ENCODE measurements at regions not wholly inside any gene's neighbourhood (a gene's known extent, or its start where the extent isn't known, plus 50 kb on each side); places are given as distances from the start of the nearest gene placed in this dataset.

DNA sequence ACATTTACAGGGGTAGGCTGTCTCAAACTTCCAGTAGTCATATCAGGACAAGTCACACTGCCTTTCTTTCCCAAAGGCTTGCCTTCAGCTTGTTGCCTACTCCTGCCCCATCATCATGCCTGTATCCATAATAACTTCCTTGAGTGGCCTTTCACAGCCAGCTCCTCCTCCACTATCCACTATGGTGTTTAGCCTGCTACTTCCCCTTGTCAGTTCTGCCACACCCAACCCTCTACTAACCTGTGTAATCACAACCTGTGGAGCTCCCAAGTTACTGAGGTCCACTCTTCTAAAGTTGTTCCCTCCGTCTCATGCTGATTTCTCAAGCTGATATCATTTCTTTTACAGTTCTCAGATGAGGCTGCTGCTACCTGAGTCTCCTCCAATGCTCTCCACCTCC, 159.9 kb downstream of the BMP4 start:
- no peak overlapping the region for H3K4me3 ChIP-seq (replicated peaks in 1 of 2; ENCODE audit: low read depth in 2 of 2, low read length in 2 of 2)
- no peak for TF ChIP-seq CTCF (IDR thresholded peaks at IDR 0.05; ENCODE audit: low read depth, low read length)
- DNase-seq (ENCODE audit: low read depth in 2 of 2) = no peak

GRCh38 chr14:53793790-53794505, 162.7 kb downstream of the BMP4 start:
- no peak overlapping the region for H3K4me3 ChIP-seq (replicated peaks in 1 of 2; ENCODE audit: low read depth in 2 of 2, low read length in 2 of 2)
- no peak for TF ChIP-seq CTCF (IDR thresholded peaks at IDR 0.05; ENCODE audit: low read depth, low read length)
- DNase-seq (ENCODE audit: low read depth in 2 of 2) = peak; percentile 11 to 72

GRCh38 chr14:53792909-53793308, 163.7 kb downstream of the BMP4 start:
- no peak overlapping the region for H3K4me3 ChIP-seq (replicated peaks in 1 of 2; ENCODE audit: low read depth in 2 of 2, low read length in 2 of 2)
- DNase-seq (ENCODE audit: low read depth in 2 of 2) = no peak
- TF ChIP-seq CTCF (IDR thresholded peaks at IDR 0.05; ENCODE audit: low read depth, low read length) = peak; percentile 10

DNA sequence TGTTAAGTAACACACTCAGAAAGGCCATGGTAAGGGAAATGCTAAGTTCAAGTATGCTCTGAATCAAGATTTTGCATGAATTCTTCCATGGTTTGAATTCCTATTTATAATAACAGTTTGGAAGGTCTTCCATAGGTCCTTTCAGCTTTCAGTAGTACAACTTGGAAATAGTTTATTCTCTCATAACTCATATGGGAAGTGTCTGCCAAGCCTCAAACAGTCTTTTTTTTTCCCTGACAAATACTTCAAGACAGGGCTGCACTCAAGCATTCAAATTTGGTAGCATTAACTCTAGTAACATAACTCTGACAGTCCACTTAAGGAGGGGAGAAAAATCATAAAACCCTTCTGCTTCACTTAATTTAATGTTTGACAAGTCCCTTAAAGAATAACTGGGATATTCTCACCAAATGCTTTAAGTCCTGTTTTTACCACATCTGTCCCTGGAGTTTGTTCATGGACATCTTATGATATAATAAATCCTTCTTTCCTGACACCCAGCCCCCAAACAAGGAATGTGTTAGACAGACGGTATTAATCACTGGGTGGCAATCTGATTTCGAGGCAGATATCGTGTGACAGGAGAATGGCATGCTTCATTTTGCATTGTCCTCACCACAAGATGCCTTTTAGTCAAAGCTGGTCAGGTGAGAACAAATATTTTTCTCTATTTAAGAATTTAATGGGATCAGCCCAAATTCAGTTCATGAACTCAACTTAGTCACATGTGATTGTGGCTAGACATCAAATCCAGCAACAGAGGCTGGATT, 165.7 kb downstream of the BMP4 start:
- no peak for DNase-seq (ENCODE audit: low read depth in 2 of 2)

GRCh38 chr14:53788566-53788965, 168.1 kb downstream of the BMP4 start:
- no peak for TF ChIP-seq CTCF (IDR thresholded peaks at IDR 0.05; ENCODE audit: low read depth, low read length)
- no peak for DNase-seq (ENCODE audit: low read depth in 2 of 2)
- H3K4me3 ChIP-seq (replicated peaks in 1 of 2; ENCODE audit: low read depth in 2 of 2, low read length in 2 of 2) = no peak overlapping the region

More for the DNA sequence above, 165.7 kb downstream of the BMP4 start:
- H3K4me3 ChIP-seq (replicated peaks in 1 of 2; ENCODE audit: low read depth in 2 of 2, low read length in 2 of 2) = no peak overlapping the region
- no peak for TF ChIP-seq CTCF (IDR thresholded peaks at IDR 0.05; ENCODE audit: low read depth, low read length)

DNA sequence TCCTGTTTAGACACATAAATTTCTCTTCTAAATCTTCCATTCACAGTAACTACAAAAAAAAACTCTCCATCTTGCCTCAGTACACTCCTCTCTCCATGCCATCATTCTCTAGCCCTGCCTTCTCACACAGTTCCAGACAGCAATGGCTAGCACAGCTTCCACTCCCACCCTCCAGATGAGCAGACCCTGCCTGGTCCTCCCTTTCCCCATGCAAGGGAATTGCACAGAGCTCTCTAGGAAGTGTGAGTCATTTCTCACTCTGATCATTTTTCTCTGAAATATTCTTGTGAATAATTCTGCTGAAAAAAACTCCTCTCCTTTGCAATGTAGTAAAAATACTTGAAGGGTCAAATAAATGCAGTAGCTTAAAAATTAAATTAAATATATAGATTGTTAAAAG, 170.6 kb downstream of the BMP4 start:
- no peak overlapping the region for H3K4me3 ChIP-seq (replicated peaks in 1 of 2; ENCODE audit: low read depth in 2 of 2, low read length in 2 of 2)
- peak in 1 of 2 donors; percentile 4 for DNase-seq (ENCODE audit: low read depth in 2 of 2)
- TF ChIP-seq CTCF (IDR thresholded peaks at IDR 0.05; ENCODE audit: low read depth, low read length) = no peak
